CD4-positive, alpha-beta T cell treated with Interleukin-17A for 4 hours (primary cell): ENCODE measurements at regions not wholly inside any gene's neighbourhood (a gene's known extent, or its start where the extent isn't known, plus 50 kb on each side); places are given as distances from the start of the nearest gene placed in this dataset.

Experiments used
- DNase-seq: peaks from one replicate; pipeline ENCODE4 v3.0.0-alpha.2; 2020; ENCODE audit warnings: mixed read lengths

- no peak for DNase-seq
These were observed 500.1 kb downstream of the ENC1 start for GRCh38 chr5:74140409-74140808.

GRCh38 chr5:74139589-74139988 is 500.9 kb downstream of the ENC1 start:
- DNase-seq, result no peak

GRCh38 chr5:74138721-74139120 is 501.8 kb downstream of the ENC1 start:
- DNase-seq, result no peak

GRCh38 chr5:74136276-74136825 is 504.2 kb downstream of the ENC1 start:
- DNase-seq, result no peak

GRCh38 chr5:74135033-74135432 is 505.5 kb downstream of the ENC1 start:
- DNase-seq, result no peak

GRCh38 chr5:74132485-74132884 is 506.5 kb downstream of the ARHGEF28 start:
- DNase-seq, result no peak

- DNase-seq, result no peak
These were observed 505.3 kb downstream of the ARHGEF28 start for GRCh38 chr5:74131250-74131649.

GRCh38 chr5:74130155-74130897 is 504.3 kb downstream of the ARHGEF28 start:
- no peak for DNase-seq

- no peak for DNase-seq
These were observed 501.7 kb downstream of the ARHGEF28 start for GRCh38 chr5:74127381-74128320.

GRCh38 chr5:74126294-74126693 is 500.3 kb downstream of the ARHGEF28 start:
- DNase-seq, result no peak

- no peak for DNase-seq
These were observed 498.8 kb downstream of the ARHGEF28 start for GRCh38 chr5:74124826-74125225.

GRCh38 chr5:74123929-74124328 is 497.9 kb downstream of the ARHGEF28 start:
- DNase-seq, result no peak

GRCh38 chr5:74122979-74123590 is 497.1 kb downstream of the ARHGEF28 start:
- DNase-seq, result no peak

GRCh38 chr5:74122175-74122574 is 496.2 kb downstream of the ARHGEF28 start:
- no peak for DNase-seq

- no peak for DNase-seq
These were observed 494.6 kb downstream of the ARHGEF28 start for GRCh38 chr5:74120585-74120984.

GRCh38 chr5:74118071-74118470 is 492.1 kb downstream of the ARHGEF28 start:
- no peak for DNase-seq

GRCh38 chr5:74116984-74117383 is 491.0 kb downstream of the ARHGEF28 start:
- no peak for DNase-seq

GRCh38 chr5:74116266-74116665 is 490.3 kb downstream of the ARHGEF28 start:
- DNase-seq, result no peak

GRCh38 chr5:74113927-74114326 is 487.9 kb downstream of the ARHGEF28 start:
- DNase-seq, result no peak

GRCh38 chr5:74113196-74113540 is 487.2 kb downstream of the ARHGEF28 start:
- no peak for DNase-seq

- no peak for DNase-seq
These were observed 486.6 kb downstream of the ARHGEF28 start for GRCh38 chr5:74112372-74113195.

GRCh38 chr5:74111764-74112163 is 485.8 kb downstream of the ARHGEF28 start:
- DNase-seq, result no peak
